ENCODE measurements at regions not wholly inside any gene's neighbourhood (a gene's known extent, or its start where the extent isn't known, plus 50 kb on each side); places are given as distances from the start of the nearest gene placed in this dataset.

DNA sequence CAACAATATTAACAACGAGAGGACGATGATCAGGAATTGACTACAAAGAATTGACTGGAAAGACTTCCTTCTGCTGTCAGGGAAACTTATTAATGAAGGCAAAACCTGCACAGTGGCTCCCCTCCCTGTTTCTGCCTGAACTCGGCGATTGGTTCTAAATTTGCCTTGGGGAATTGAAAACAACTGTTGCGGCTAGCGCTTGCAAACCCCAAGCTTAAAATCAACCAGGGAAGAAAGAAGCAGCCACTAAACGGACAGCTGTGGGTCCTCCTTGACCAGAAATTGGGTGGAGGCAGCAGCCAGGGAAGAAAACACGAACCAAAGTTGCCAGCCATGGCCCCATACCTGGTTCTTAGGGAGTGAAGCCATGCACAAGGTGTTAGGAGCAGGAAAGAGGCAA is 383.5 kb upstream of the CADM1 start:
- no peak for DNase-seq
- peaks cover 0 to 3% (median 0%) of the 10 kb centered on the region in 4 donors for H3K4me1 ChIP-seq
- H3K4me3 ChIP-seq: no peak overlapping the region
- no peak overlapping the region for H3K27ac ChIP-seq
- no peaks in the 10 kb centered on the region for H3K36me3 ChIP-seq
- TF ChIP-seq, protein P1, sequence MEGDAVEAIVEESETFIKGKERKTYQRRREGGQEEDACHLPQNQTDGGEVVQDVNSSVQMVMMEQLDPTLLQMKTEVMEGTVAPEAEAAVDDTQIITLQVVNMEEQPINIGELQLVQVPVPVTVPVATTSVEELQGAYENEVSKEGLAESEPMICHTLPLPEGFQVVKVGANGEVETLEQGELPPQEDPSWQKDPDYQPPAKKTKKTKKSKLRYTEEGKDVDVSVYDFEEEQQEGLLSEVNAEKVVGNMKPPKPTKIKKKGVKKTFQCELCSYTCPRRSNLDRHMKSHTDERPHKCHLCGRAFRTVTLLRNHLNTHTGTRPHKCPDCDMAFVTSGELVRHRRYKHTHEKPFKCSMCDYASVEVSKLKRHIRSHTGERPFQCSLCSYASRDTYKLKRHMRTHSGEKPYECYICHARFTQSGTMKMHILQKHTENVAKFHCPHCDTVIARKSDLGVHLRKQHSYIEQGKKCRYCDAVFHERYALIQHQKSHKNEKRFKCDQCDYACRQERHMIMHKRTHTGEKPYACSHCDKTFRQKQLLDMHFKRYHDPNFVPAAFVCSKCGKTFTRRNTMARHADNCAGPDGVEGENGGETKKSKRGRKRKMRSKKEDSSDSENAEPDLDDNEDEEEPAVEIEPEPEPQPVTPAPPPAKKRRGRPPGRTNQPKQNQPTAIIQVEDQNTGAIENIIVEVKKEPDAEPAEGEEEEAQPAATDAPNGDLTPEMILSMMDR (IDR thresholded peaks at IDR 0.05): no peak
- TF ChIP-seq POLR2A (IDR thresholded peaks at IDR 0.05): no peak
- no peaks in the 10 kb centered on the region for H3K27me3 ChIP-seq
- no peaks in the 10 kb centered on the region for H3K9me3 ChIP-seq

GRCh38 chr11:115887316-115887715 is 383.1 kb upstream of the CADM1 start:
- Histone ChIP-seq H3K4me3 (no peak overlapping the region), H3K4me1 (peaks cover 0 to 3% (median 0%) of the 10 kb centered on the region in 4 donors), H3K27me3 (no peaks in the 10 kb centered on the region), H3K36me3 (no peaks in the 10 kb centered on the region), H3K27ac (no peak overlapping the region), H3K9me3 (no peaks in the 10 kb centered on the region)
- TF ChIP-seq POLR2A (IDR thresholded peaks at IDR 0.05): no peak
- TF ChIP-seq, protein P1 (IDR thresholded peaks at IDR 0.05): no peak
- DNase-seq: no peak

DNA sequence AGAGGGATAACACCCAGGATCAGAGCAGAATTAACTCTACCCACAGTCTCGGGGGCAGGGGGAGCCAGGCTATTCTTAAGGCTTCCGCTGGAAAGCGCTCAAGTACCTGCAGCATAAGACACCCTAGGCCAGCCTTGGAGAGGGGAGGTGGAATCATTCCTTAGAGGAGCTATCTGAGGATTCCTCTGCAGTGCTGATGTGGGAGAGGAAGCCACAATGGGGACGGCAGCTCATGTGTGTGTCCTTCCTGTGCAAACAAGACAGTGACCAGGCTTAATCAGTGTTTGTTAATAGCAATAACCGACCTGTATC is 382.2 kb upstream of the CADM1 start:
- Histone ChIP-seq H3K36me3 (no peaks in the 10 kb centered on the region), H3K9me3 (no peaks in the 10 kb centered on the region), H3K27ac (no peak overlapping the region), H3K27me3 (no peaks in the 10 kb centered on the region), H3K4me3 (no peak overlapping the region), H3K4me1 (peaks cover 0 to 3% (median 0%) of the 10 kb centered on the region in 4 donors)
- no peak for DNase-seq
- TF ChIP-seq POLR2A (IDR thresholded peaks at IDR 0.05): no peak
- TF ChIP-seq, protein P1 (IDR thresholded peaks at IDR 0.05): no peak

DNA sequence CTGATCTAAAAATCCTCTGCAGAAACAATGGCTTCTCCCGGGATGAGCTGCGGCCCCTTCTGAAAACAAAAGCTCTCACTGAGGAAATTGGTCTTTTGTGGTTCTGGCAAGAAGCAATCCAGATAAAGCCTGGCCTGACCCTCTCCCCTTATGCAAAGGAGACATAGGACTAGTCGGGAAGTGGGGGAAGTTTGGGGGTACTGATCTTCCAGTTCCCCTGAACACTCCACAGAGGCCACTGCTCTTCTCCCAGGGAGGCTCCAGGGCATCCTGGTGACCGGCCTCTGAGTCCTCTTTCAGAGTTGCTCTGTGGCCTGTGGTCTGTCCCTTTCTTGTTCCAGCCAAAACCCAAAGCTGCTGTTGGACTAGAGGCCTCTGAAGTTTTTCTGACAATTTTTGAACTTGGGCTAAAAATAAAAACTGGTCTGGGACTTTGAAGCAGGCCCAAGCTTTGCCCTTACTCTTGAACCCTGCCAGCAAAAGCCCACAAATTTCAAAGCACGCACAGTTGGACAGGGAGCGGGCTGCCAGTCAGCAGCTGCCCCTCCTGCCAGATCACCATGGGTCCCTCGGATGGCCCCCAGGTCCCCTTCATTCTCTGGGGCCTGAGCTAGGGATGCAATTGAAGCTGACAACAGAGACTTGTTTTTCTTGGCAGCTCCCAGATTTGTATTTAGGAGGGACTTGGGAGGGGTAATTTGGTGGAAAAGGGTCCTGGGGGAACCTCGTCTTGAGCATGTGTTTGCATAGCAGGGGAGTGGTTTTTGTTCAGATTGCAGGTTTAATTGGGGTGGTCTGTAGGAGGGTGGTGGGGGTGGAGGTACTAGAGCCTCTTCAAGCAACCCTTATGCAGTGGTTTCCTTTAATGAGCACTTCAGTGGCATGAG is 381.6 kb upstream of the CADM1 start:
- no peaks in the 10 kb centered on the region for H3K27me3 ChIP-seq
- H3K9me3 ChIP-seq: peaks cover 0 to 2% (median 0%) of the 10 kb centered on the region in 4 donors
- H3K4me3 ChIP-seq: no peak overlapping the region
- no peak overlapping the region for H3K27ac ChIP-seq
- no peaks in the 10 kb centered on the region for H3K36me3 ChIP-seq
- H3K4me1 ChIP-seq: peaks cover 0 to 3% (median 0%) of the 10 kb centered on the region in 4 donors
- no peak for DNase-seq
- TF ChIP-seq, protein P1 (IDR thresholded peaks at IDR 0.05): no peak
- no peak for TF ChIP-seq POLR2A (IDR thresholded peaks at IDR 0.05)

DNA sequence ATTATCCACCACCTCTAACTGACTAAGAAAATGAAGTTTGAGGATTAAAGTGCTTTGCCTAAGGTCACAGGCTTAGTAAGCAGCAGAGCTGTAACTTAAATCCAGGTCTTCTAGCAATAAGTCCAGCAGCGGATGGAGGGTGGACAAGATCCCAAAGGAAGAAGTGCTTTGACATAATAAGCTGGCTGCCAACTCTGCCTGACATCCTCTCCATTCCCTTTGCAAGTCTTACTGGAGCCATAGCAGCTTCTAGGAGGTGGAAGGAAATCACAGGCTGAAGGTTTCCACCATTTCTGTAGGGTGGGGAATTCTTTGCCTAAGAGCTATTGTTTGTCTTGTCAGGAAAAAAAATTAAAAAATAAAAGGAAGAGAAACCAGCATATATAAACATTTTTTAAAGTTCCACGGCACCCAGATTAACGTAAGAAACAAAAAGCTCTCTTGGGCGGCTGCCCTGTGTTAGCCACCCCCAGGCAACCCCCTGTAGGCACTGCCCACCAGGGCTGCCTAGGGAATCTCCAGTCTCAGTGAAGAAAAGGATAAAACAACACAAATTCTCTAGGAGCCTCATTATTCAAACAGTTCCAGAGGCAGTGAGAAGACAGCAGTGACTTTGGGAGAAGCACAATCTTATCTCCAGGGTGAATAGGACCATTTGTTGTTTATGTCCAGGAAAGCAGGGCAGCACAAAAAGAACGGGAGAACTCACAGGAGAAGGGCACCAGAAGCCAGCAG is 380.8 kb upstream of the CADM1 start:
- Histone ChIP-seq H3K9me3 (peaks cover 0 to 4% (median 0%) of the 10 kb centered on the region in 4 donors), H3K27me3 (no peaks in the 10 kb centered on the region), H3K27ac (no peak overlapping the region), H3K36me3 (no peaks in the 10 kb centered on the region), H3K4me3 (no peak overlapping the region), H3K4me1 (peaks cover 0 to 3% (median 0%) of the 10 kb centered on the region in 4 donors)
- TF ChIP-seq POLR2A (IDR thresholded peaks at IDR 0.05): no peak
- TF ChIP-seq, protein P1 (IDR thresholded peaks at IDR 0.05): no peak
- no peak for DNase-seq
